Epithelial cell of proximal tubule (primary cell): ENCODE measurements at regions not wholly inside any gene's neighbourhood (a gene's known extent, or its start where the extent isn't known, plus 50 kb on each side); places are given as distances from the start of the nearest gene placed in this dataset.
"Not testable (repeated sequence)": the region's sequence is repeated elsewhere in the genome, so short reads cannot be mapped to it uniquely, and the experiment has no call there.

Experiments used
- DNase-seq: peaks from one replicate; pipeline ENCODE4 v3.0.0-alpha.2; 2011; ENCODE audit warnings: low read depth
- H3K4me3 ChIP-seq: 2 replicates; pipeline ENCODE4 v1.5.1; 2011; ENCODE audit warnings: low read depth, mild to moderate bottlenecking, low read length
- TF ChIP-seq, protein P1 (sequence below): conservative IDR thresholded peaks from 2 replicates; pipeline ENCODE4 v1.5.1; 2012; ENCODE audit warnings: low read depth, mild to moderate bottlenecking, low read length

- no peak for DNase-seq
- TF ChIP-seq, protein P1, sequence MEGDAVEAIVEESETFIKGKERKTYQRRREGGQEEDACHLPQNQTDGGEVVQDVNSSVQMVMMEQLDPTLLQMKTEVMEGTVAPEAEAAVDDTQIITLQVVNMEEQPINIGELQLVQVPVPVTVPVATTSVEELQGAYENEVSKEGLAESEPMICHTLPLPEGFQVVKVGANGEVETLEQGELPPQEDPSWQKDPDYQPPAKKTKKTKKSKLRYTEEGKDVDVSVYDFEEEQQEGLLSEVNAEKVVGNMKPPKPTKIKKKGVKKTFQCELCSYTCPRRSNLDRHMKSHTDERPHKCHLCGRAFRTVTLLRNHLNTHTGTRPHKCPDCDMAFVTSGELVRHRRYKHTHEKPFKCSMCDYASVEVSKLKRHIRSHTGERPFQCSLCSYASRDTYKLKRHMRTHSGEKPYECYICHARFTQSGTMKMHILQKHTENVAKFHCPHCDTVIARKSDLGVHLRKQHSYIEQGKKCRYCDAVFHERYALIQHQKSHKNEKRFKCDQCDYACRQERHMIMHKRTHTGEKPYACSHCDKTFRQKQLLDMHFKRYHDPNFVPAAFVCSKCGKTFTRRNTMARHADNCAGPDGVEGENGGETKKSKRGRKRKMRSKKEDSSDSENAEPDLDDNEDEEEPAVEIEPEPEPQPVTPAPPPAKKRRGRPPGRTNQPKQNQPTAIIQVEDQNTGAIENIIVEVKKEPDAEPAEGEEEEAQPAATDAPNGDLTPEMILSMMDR, result peak; percentile 34
Measured at GRCh38 chr5:53733853-53734252, 173.4 kb downstream of the NDUFS4 start.

GRCh38 chr5:53738105-53738504 is 177.7 kb downstream of the NDUFS4 start:
- TF ChIP-seq, protein P1, result no peak
- DNase-seq, result no peak

More at GRCh38 chr5:53733853-53734252, 173.4 kb downstream of the NDUFS4 start:
- no peak overlapping the region for H3K4me3 ChIP-seq

GRCh38 chr5:53739111-53739510 is 178.7 kb downstream of the NDUFS4 start:
- TF ChIP-seq, protein P1, result no peak
- no peak for DNase-seq
- no peak overlapping the region for H3K4me3 ChIP-seq

More at GRCh38 chr5:53738105-53738504, 177.7 kb downstream of the NDUFS4 start:
- no peak overlapping the region for H3K4me3 ChIP-seq

- DNase-seq, result no peak
- TF ChIP-seq, protein P1, result no peak
- H3K4me3 ChIP-seq, result no peak overlapping the region
Measured at GRCh38 chr5:53749621-53750020, 189.2 kb downstream of the NDUFS4 start.

DNA sequence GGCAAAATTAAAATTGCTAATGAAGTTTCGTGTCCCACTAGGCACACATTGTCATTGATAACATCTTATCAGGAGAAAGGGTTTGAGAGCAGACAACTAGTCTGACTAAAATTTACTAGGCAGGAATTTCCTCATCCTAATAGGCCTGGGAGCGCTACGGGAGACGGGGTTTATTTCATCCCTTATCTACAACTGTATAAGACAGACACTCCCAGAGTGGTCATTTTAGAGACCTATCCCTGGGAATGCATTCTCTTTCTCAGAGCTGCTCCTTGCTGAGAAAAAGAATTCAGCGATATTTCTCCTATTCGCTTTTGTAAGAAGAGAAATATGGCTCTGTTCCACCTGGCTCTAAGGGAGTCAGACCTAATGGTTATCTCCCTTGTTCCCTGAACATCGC is 191.8 kb downstream of the NDUFS4 start:
- not testable (repeated sequence) for DNase-seq

DNA sequence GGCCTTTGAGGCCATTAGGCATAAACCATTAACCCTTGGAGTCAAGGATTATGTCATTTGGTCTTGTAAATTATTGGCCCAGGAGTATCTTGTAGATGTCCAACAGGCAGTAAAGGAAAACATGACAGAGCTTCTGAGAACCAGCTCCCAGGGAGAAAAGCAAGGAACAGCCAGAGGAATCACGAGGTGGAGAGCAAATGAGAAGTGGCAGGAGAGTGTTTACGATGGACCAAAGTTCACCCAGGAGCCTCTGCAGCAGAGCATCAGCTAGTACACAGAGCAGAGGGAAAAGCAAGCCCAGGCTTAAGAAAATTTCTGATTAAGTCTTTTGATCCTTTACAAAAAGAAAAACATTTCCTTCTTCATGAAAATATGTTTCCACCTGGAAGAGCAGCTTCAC is 206.2 kb downstream of the NDUFS4 start:
- no peak overlapping the region for H3K4me3 ChIP-seq
- TF ChIP-seq, protein P1, result no peak
- peak; percentile 26 for DNase-seq

More for the DNA sequence above, 191.8 kb downstream of the NDUFS4 start:
- H3K4me3 ChIP-seq, result not testable (repeated sequence)

- TF ChIP-seq, protein P1, result no peak
- DNase-seq, result no peak
- H3K4me3 ChIP-seq, result no peak overlapping the region
Measured at GRCh38 chr5:53777864-53778618, 217.6 kb downstream of the NDUFS4 start.
